ENCODE measurements at regions not wholly inside any gene's neighbourhood (a gene's known extent, or its start where the extent isn't known, plus 50 kb on each side); places are given as distances from the start of the nearest gene placed in this dataset.
"Not testable (repeated sequence)": the region's sequence is repeated elsewhere in the genome, so short reads cannot be mapped to it uniquely, and the experiment has no call there.

DNA sequence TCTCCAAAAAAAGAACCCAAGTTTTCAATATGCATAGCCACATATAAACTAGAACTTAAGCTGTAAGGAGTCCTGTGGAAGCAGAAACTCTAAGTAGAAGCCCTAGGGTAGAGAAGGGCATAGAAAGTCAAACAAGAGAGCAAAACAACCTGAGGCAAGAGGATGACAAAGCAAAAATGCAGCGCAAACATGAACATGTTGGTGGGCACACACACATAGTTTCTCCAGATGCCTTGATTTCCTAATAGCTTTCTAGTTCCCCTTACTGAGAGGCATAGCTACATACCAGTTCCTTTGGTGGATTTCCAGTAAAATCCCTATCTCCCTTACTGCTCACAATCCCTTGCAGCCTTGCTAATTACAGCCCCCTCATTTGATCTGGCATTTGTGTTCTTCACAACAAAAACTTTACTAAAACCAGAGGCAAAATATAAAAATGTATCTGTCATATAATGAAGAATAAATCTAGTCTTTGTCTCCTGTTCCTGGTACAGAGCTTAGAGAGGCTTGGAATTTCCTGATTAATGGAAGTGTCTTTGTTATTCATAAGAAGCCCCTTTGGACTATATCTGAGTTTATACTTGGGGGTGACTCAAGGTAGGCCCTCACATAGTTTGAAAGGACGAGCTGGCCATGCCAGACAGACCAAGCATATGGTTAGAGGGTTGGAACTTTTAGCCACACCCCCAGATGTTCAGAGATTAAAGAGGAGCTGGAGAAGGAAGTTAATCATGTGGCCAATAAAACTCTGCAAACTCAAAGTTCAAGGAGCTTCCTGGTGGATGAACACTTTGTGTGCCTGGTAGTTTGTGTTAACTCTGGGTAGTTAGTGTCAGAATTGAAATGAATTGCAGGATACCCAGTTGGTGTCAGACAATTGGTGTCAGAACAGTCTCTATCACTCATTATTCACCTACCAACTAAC is 52.7 kb upstream of the ZCCHC13 start:
- peak; percentile 53 for DNase-seq (ENCODE audit: low read depth)

DNA sequence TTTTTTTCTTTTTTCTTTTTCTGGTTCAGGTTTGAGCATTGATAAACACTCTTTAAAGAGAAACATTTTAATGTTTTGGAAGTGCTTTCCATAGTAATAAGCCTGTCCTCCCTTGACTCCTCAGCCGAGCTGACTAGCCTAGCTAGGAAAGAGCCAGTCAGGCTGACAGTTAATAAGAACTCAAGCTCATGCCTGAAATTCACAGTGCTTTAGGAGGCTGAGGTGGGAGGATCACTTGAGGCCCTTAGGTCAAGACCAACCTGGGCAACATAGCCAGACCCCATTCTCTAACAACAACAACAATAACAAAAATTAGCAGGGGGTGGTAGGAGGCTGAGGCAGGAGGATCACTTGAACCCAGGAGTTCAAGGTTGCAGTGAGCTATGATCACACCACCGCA is 53.4 kb upstream of the ZCCHC13 start:
- no peak for DNase-seq (ENCODE audit: low read depth)

DNA sequence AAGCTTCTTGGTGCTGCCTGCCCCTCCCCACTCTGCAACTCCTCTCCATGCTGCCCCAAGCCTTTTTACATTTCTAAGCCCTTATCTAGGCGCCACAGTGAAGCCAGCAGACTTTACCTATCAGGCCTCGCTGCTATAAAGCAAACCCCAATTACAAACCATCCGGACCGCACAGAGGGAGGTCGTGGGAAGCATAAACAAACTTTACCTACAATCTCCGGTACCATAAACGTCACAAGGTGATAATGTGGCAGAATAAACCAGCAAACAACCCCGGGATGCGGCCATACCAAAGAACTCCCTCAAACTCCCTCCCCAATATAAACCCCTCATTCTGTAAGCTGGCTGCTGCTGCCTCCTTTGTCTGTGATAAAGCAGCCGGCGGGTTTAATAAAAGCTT is 54.0 kb upstream of the ZCCHC13 start:
- no peak for DNase-seq (ENCODE audit: low read depth)

DNA sequence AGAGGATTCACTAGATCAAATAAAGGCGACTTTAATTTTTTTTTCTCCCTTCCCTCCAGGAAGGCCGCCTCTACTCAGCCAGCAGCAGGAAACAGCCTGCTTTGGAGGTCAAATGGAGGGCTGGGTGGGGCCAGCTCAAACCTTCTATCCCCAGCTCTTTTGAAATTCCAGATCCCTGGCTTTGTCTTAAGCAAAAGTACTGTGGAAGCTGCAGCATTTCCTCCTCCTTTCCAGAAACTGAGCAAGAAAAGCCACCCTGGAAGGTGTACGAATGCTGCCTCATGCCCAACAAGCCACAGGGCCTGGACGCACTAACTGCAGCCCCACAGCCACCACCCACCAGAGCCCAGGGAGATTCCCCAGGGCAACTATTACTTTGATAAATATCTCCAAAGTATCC is 55.1 kb upstream of the ZCCHC13 start:
- DNase-seq (ENCODE audit: low read depth): no peak

DNA sequence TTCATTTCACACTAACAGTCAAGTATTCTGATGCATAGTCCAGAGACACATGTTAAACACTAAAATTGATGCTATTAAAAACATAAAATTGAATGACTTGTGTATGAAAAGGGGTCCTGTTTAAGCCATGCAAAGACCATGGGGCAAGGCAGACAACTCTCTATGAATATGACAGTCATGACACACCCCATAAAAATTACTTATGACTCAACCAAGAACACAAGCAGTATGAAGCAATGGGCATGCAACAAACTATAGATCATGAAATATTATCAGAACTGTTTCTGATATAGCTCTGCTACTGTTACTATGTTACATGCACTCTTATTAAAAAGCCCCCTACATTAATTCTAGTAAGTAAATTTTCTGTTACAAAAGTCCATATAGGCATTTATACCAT is 57.5 kb upstream of the ZCCHC13 start:
- DNase-seq (ENCODE audit: low read depth): peak; percentile 12

DNA sequence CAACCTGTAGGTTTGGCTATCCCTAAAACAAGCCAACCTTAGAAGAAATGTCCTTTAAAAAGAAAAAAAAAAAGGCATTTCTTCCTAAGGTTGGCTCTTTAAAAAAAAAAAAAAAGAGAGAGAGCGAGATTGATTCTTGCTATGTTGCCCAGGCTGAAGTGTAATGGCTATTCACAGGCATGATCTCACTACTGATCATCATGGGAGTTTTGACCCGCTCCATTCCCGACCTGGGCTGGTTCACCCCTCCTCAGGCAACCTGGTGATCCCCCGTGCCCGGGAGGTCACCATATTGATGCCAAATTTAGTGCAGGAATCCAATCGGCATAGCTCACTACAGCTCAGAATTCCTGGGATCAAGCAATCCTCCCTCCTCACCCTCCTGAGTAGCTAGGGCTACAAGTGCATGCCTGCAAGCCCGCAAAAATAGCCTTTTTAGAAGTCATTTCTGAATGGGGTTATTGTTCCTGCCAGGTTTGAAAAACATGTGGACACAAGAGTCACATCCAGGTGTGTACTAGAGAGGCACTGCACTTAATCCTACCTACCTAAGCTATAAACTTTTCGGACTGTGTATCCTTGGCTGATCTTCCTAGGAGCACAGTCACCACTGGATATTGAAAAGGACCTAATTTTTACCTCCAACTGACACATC is 61.4 kb upstream of the ZCCHC13 start:
- no peak for DNase-seq (ENCODE audit: low read depth)

DNA sequence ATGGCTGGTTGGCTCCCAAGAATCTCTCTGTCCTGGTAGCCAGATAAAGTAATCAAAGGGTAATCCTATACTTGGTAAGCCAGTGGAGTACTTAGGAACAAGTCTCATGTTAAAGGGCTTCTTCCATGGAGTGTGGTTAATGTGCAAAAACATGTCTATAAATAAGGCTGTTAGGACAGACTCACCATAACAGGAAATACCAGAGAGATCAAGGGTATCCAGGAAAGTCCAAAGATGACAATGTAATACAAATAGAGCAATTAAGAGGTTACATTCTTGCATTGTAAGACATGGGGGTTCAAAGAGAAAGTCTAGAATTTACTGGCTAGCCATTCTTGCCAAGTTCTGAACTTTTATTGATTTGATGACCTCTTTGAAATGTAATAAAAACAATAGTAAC is 61.9 kb upstream of the ZCCHC13 start:
- peak; percentile 86 for DNase-seq (ENCODE audit: low read depth)

DNA sequence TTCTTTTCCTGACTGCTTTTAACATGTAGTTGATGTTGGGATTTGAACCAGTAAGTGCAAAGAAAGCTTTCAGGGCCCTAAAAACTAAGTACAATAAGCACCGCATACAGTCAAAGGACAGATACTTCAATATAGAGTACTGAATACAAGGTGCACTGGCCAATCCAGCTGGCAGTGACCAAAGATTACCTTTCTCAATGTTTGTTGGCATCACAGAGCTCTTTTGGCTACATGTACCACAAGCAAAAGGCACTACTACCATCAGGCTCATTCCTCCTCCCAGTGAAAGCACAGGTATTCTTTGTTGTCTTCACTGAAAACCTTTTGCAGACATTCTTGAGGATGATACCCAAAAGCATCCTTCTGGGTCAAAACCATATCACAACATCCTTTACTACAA is 65.2 kb upstream of the ZCCHC13 start:
- DNase-seq (ENCODE audit: low read depth): no peak

DNA sequence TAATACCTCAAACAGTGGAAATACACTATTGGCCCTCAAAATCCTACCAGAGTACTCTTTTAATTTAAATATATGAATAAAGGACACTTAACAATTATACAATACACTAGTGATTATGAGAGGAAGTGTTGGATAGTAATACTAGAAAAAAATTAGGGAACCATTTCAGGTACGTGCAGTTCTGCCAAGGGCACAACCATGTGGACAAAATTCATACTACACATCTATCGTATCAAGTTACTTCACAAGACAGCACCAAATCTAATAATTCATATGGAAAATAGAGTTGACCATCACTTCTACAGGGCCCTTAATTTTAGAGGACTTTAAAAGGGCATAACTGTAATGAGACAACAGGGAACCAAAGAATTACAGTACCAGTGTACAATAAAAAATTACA is 69.2 kb upstream of the ZCCHC13 start:
- no peak for DNase-seq (ENCODE audit: low read depth)

DNA sequence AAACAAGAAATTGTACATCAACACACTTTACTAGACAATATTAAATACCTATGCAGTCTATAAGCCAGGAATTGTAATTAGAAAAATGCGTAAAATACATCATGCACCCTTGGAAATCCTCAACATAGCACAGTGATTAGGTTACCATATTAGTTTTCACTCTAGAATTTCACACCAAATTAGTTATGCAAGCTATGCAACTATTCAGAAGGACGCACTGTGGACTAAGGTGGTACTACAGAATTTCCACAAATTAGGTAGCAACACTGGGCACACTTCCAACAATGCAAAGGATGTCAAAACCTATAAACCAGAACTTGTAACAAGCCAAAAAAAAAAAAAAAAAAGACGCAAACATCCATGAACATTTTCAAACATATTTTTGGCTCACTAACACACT is 71.1 kb upstream of the ZCCHC13 start:
- DNase-seq (ENCODE audit: low read depth): peak; percentile 36

DNA sequence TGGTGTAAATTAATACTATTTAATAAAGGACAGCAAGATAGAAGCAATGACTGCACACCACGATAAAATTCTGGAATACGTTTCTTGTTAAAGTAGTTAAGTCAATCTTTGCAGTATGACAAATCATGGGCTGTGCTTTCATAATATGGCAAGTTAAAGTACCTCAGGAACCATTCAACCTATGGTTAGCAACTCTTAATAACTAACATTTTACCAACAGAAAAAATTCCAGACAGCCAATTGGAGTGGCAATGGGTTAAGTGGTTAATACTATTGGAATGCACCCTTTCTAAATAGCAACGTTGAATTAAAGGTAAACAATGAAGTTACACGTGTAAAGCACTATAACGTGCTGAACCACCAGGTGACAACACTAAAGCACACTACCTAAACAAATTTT is 72.4 kb upstream of the ZCCHC13 start:
- DNase-seq (ENCODE audit: low read depth): no peak

DNA sequence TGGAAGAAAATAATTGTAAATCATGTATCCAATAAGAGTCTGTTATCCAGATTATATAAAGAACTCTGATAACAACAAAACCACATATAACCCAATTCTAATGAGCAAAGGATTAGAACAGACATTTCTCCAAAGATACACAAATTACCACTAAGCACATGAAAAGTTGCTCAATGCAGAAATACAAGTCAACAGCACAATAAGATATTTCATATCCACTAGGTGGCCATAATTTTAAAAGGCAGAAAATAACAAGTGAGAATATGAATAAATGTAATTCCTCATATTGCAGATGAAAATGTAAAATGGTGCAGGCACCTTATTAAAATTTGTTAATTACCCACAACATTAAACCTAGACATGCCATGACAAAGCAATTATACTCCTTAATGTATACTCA is 73.9 kb upstream of the ZCCHC13 start:
- DNase-seq (ENCODE audit: low read depth): no peak

DNA sequence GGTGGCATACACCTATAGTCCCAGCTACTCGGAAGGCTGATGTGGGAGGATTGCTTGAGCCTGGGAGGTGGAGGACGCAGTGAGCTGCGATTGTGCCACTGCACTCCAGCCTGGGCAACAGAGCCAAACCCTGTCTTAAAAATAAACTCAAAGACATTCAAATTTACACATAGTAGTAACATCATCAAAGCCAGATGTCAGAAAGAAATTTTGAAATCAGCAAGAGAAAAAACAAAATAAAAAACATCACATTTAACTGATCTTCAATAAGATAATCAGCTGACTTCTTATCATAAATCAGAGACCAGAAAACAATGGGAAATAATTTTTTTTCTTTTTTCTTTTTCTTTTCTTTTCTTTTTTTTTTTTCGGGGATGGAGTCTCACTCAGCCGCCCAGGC is 78.9 kb upstream of the ZCCHC13 start:
- DNase-seq (ENCODE audit: low read depth): no peak

DNA sequence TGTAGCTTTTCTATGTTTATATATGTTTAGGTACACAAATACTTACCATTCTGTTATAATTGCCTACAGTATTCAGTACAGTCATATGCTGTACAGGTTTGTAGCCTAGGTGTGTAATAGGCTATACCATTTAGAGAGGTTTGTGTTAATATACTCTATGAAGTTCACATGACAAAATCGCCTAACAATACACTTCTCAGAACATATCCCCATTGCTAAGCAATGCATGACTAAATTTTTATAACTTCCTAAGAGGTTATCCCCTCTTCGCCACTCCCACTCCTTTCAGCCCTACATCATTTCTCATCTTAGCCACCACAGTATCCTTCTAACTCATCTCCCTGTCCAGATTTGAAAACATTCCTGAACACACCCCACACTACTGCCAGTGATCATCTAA is 83.7 kb upstream of the ZCCHC13 start:
- DNase-seq (ENCODE audit: low read depth): no peak

DNA sequence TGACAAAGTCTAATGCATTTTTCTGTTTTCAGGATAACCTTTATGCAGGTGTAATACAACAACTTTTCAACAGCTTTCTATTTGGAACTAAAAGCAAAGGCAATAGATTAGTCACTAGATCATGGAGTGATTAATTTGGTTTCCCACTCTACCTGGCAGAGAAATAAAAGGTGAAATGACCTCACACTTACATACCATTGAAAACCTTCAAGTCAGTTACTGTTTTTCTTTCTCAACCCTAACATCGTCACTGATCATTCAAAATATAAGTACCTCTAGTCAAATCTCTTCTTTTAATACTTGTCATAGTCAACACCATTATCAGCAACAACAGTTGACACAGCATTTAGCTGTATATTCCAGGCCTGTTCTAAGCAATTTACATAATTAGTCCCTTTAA is 85.1 kb upstream of the ZCCHC13 start:
- no peak for DNase-seq (ENCODE audit: low read depth)

DNA sequence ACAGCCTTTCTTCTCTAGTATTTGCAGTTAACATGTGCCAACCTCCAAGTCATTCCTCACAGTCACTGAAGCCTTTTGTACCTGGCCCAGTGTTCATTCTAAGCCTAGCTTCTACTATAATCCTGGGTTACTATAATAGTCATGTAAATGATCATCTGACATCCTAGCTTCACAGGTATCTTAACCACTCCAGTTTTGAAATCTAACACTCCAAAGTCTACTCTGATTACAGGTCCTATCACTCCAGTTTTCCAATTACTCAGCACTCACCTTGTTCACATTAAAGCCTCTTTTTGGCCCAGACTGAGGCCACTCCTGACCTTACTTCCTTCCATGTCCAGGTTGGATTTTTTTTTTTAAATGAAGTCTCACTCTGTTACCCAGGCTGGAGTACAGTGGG is 87.6 kb upstream of the ZCCHC13 start:
- no peak for DNase-seq (ENCODE audit: low read depth)

DNA sequence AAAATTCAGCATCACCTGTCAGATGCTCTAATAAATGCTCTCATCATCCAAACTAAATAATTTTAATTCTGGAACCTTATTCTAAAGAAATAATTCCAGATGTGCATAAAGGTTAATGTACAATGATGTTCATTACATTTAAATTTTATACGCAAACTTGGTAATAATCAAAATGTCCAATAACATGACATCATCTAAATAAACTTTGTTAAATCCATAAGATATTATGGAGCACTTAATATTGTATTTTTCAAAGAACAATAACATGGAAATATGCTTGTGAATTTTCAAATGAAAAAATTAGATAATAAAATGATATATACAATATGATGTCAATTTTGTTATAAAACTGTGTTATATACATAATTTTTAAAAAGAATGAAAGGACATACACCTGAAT is 92.1 kb upstream of the ZCCHC13 start:
- DNase-seq (ENCODE audit: low read depth): no peak

DNA sequence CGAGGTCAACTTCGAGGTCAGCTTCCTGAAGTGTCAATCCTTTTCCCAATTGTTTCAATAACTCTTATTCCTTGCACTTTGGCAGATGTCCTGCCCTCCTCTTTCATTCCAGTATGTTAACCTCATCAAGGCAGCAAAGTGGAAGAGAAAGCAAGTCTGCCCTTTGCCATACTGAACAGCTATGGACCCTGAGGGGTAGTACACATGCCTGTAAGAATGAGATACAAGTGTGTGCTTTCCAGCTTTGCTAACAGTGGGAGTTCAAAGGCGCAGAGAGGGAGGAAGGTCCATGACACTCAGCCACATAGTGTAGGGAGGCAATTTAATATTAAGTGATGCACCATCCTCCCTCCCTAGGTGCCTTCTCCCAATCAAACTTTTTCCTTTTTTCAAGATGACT is 96.4 kb upstream of the ZCCHC13 start:
- DNase-seq (ENCODE audit: low read depth): no peak

DNA sequence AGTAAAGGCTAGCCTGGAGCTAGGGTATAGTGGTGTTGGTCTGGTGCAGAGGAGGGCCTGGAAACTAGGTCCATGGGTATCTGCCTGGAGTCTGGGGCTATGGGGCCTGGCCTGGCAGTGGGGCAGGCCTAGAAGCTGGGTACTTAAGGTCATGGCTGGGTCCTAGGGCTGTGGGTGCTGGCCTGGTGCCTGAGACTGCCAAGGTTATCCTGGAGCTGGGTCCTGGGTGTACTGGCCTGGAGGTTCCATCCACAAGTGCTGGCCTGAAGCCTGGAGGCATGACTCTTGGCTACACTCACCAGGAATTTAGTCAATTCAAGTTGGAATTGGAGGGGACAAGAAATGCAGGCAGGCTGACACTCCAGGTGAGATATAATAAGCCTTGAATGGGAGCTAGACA is 108.4 kb upstream of the ZCCHC13 start:
- peak; percentile 9 for DNase-seq (ENCODE audit: low read depth)

DNA sequence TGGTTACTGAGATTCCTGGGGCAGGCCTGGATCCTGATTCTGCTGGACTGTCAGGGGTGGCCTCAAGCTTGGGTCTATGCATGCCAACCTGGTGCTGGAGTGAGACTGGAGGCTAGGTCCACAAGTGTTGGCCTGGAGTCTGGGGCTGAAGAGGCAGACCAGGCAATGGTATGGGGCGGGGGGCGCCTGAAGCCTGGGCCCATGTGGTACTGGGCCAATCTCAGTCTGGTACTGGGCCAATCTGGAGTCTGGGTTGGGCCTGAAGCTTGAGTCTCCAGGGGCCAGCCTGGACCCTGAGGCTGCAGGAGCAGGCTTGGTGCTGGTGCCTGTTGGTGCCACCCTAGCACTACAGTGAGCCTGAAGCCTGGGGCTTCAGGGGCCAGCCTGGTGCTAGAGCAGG is 108.9 kb upstream of the ZCCHC13 start:
- DNase-seq (ENCODE audit: low read depth): no peak

DNA sequence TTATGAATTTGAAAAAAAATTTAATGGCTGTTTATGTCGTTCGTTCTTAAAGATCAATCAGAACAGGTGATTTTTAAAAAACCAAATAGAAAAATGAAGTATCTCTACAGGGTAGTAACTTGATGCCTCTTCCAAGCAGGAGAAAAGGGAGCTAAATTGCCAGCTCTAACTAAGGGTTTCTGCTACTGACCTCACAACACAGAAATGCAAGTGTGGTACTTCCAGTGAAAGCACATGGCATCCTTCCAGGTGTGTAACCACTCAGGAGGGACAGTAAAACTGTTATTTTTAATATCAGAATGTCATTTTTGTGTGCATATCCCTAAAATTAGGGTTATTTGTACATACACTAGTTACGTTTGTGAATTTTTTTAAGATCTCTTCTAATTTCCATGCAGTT is 116.8 kb upstream of the ZCCHC13 start:
- peak; percentile 38 for DNase-seq (ENCODE audit: low read depth)

DNA sequence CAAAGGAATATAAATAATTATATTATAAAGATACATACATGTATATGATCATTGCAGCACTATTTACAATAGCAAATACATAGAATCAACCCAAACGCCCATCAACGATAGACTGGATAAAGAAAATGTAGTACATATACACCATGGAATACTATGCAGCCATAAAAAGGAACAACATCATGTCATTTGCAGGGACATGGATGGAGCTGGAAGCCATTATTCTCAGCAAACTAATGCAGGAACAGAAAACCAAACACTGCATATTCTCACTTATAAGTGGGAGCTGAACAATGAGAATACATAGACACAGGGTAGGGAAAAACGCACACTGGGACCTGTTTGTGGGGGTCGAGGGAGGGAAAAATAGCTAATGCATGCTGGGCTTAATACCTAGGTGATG is 120.9 kb upstream of the ZCCHC13 start:
- not testable (repeated sequence) for DNase-seq (ENCODE audit: low read depth)

DNA sequence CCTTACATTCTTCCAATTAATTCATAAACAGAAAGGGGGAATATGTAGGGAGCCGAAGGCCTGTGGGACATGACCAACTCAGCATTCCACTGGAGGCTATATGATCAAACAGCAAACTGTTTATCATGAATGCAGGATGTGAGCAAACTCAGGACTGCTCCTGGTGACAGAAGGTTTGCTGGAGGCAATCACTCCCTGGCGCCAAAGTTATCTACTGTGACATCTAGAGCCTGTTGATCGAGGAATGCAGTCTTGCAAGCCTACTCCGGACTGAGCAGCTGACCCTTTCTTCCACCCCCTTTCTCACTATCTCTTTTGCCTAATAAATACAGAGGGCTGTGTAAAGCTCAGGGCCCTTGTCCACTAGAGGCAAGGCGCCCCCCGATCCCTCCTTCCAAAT is 122.0 kb upstream of the ZCCHC13 start:
- DNase-seq (ENCODE audit: low read depth): not testable (repeated sequence)

DNA sequence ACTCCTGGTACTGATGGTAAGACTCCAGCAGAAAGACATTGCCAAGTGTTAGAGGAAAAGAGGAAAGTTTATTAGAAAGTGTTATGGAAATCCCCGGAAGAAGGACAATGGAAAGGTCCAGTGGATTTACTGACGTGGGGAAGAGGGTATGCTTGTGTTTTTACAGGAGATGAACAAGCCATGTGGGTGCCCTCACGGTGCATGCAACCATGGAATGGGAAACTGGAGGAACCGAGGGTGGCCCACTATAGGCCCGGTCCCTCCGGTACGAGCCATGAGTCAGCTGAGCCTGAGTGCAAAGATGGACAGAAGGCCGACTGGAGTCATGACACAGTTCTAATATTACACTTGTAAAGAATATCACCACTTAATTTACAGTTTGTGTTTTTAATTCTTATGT is 123.3 kb upstream of the ZCCHC13 start:
- DNase-seq (ENCODE audit: low read depth): no peak
